A673 (cell line): ENCODE measurements at regions not wholly inside any gene's neighbourhood (a gene's known extent, or its start where the extent isn't known, plus 50 kb on each side); places are given as distances from the start of the nearest gene placed in this dataset.

Source experiments
- BruUV-seq: library from RNA; stranded (reverse); fragments of 400-500 nt; replicated peaks from 2 replicates; lab custom pipeline; 2021; lab: Mats Ljungman, UMichigan
- CTCF ChIA-PET: fragments of 300-600 bp; sonication (Branson Sonifier 250); formaldehyde crosslinking; loops from one replicate; lab custom pipeline; 2022; ENCODE audit warnings: antibody characterized with exemption; lab: Charles Lee
- POLR2A ChIA-PET: fragments of 300-600 bp; sonication (Branson Sonifier 250); formaldehyde crosslinking; loops from one replicate; lab custom pipeline; 2022; ENCODE audit warnings: antibody characterized with exemption; ENCODE audit not compliant: low non-redundant PET; lab: Charles Lee
- DNase-seq: peaks from one replicate; pipeline ENCODE4 v3.0.0-alpha.2; 2015; ENCODE audit warnings: low spot score
- H3K27ac ChIP-seq: fragments of 200-600 bp; sonication (generic); 2 replicates; pipeline ENCODE4 v1.5.1; 2016; ENCODE audit warnings: mixed run types, low read depth, mild to moderate bottlenecking, mixed read lengths, antibody characterized with exemption, low read length; ENCODE audit not compliant: poor library complexity, severe bottlenecking
- H3K27me3 ChIP-seq: fragments of 200-600 bp; sonication (generic); replicated peaks from 2 replicates; pipeline ENCODE4 v1.6.1; 2017; ENCODE audit warnings: mixed run types, low read depth, mild to moderate bottlenecking, mixed read lengths, antibody characterized with exemption, low read length; ENCODE audit not compliant: insufficient read depth, poor library complexity
- H3K36me3 ChIP-seq: fragments of 200-600 bp; sonication (generic); 2 replicates; pipeline ENCODE4 v1.6.1; 2016; ENCODE audit warnings: mixed run types, mild to moderate bottlenecking, mixed read lengths, antibody characterized with exemption, low read length; ENCODE audit not compliant: insufficient read depth, poor library complexity, severe bottlenecking
- H3K4me1 ChIP-seq: fragments of 200-600 bp; sonication (generic); 2 replicates; pipeline ENCODE4 v1.6.1; 2017; ENCODE audit warnings: mixed run types, mild to moderate bottlenecking, mixed read lengths, antibody characterized with exemption, low read length; ENCODE audit not compliant: insufficient read depth, poor library complexity, severe bottlenecking
- H3K4me3 ChIP-seq: fragments of 200-600 bp; sonication (generic); 2 replicates; pipeline ENCODE4 v1.5.1; 2016; ENCODE audit warnings: low read depth, mixed run types, mild to moderate bottlenecking, mixed read lengths, low read length; ENCODE audit not compliant: poor library complexity, severe bottlenecking
- H3K9me3 ChIP-seq: fragments of 200-600 bp; sonication (generic); 2 replicates; pipeline ENCODE4 v1.6.1; 2016; ENCODE audit warnings: mixed run types, low read depth, mild to moderate bottlenecking, mixed read lengths, antibody characterized with exemption, low read length; ENCODE audit not compliant: poor library complexity, severe bottlenecking
- EZH2 ChIP-seq: fragments of 200-600 bp; sonication (generic); IDR thresholded peaks from 2 replicates; pipeline ENCODE4 v1.6.1; 2017; ENCODE audit warnings: borderline replicate concordance, low read depth, mild to moderate bottlenecking, mixed read lengths, antibody characterized with exemption, low read length; ENCODE audit not compliant: poor library complexity, severe bottlenecking
- intact Hi-C: fragments of 100-400 bp; cut with micrococcal nuclease; formaldehyde crosslinking; loops from one replicate; pipeline ENCODE4 v1.10.0; 2022; ENCODE audit not compliant: unreplicated experiment
- TF ChIP-seq, protein P1 (sequence below): fragments of 300-800, 200-600 bp; sonication (generic); conservative IDR thresholded peaks from 2 replicates; pipeline ENCODE4 v1.5.1; 2017; ENCODE audit warnings: low read depth, mild to moderate bottlenecking, antibody characterized with exemption, low read length, moderate library complexity, mixed read lengths

DNA sequence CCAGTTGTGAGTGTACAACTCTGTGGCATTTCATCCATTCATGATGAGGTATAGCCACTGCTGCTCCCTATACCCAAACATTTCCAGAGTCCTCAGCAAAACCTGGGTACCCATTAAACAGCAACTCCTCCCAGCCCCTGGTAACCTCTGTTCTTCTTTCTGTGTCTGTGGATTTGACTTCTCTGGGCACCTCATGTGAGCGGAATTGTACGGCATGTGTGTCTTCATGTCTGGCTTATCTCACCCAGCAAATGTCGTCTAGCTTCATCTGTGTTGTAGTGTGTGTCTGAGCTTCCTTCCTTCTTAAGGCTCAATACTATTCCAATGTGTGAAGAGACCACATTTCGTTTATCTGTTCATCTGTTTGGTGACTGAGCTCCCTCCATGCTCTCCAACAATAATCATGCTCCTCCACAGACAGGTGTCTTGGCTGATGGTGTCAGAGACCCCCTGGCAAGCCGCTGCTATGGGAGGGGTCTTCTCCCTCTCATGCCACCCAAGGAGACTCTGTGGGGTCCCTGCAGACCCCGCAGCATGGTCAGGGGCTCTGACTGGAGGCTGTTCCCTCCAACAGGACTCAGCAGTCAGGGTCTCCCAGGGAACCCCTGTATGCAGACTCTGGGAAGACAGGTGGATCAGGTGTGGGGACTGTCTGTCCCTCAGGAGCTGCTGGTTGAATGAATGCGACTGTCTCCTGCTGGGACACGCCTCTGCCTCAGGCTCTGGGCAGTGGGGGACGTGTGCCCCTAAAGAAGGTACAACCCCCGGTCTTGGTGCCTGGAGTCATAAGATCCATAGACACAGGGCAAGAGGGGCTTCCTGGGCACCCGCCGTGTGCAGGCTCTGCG lies 52.7 kb downstream of the SMIM38 start:
- DNase-seq = no peak
- Histone ChIP-seq H3K4me1 (peaks cover 27% of the 10 kb centered on the region), H3K27me3 (no peaks in the 10 kb centered on the region), H3K4me3 (no peak overlapping the region), H3K9me3 (peaks cover 8% of the 10 kb centered on the region), H3K27ac (no peak overlapping the region), H3K36me3 (no peaks in the 10 kb centered on the region)
- TF ChIP-seq EZH2 = no peak
- intact Hi-C loops = loop anchor here (5.0 kb wide), 2 partner anchors 76 to 1059 kb away; no protein-coding TSS in a partner anchor
- ChIA-PET POLR2A (no interaction called here), CTCF (no interaction called here)
- no TSS peak for BruUV-seq

DNA sequence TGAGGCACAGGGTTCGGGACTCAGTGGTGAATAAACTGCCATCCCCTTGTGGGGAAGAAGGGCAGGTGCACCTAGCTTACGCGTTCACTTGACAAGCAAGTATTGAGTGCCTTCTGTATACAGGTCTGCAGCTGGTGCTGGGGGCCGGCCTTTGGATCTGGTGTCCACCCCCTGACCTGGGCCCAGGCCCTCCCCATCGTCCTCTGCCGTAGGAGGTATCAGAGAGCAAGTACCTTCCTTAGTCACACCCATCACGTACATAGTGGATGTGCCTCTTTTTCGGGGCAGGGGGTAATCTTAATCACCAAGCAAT lies 53.3 kb downstream of the SMIM38 start:
- no peak for DNase-seq
- BruUV-seq = no TSS peak
- ChIA-PET POLR2A (no interaction called here), CTCF (no interaction called here)
- Histone ChIP-seq H3K4me3 (no peak overlapping the region), H3K27me3 (no peaks in the 10 kb centered on the region), H3K4me1 (peaks cover 27% of the 10 kb centered on the region), H3K36me3 (no peaks in the 10 kb centered on the region), H3K9me3 (peaks cover 8% of the 10 kb centered on the region), H3K27ac (no peak overlapping the region)
- intact Hi-C loops = loop anchor here (5.0 kb wide), 2 partner anchors 77 to 1058 kb away; no protein-coding TSS in a partner anchor
- TF ChIP-seq, protein P1, sequence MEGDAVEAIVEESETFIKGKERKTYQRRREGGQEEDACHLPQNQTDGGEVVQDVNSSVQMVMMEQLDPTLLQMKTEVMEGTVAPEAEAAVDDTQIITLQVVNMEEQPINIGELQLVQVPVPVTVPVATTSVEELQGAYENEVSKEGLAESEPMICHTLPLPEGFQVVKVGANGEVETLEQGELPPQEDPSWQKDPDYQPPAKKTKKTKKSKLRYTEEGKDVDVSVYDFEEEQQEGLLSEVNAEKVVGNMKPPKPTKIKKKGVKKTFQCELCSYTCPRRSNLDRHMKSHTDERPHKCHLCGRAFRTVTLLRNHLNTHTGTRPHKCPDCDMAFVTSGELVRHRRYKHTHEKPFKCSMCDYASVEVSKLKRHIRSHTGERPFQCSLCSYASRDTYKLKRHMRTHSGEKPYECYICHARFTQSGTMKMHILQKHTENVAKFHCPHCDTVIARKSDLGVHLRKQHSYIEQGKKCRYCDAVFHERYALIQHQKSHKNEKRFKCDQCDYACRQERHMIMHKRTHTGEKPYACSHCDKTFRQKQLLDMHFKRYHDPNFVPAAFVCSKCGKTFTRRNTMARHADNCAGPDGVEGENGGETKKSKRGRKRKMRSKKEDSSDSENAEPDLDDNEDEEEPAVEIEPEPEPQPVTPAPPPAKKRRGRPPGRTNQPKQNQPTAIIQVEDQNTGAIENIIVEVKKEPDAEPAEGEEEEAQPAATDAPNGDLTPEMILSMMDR = no peak
- TF ChIP-seq EZH2 = no peak

DNA sequence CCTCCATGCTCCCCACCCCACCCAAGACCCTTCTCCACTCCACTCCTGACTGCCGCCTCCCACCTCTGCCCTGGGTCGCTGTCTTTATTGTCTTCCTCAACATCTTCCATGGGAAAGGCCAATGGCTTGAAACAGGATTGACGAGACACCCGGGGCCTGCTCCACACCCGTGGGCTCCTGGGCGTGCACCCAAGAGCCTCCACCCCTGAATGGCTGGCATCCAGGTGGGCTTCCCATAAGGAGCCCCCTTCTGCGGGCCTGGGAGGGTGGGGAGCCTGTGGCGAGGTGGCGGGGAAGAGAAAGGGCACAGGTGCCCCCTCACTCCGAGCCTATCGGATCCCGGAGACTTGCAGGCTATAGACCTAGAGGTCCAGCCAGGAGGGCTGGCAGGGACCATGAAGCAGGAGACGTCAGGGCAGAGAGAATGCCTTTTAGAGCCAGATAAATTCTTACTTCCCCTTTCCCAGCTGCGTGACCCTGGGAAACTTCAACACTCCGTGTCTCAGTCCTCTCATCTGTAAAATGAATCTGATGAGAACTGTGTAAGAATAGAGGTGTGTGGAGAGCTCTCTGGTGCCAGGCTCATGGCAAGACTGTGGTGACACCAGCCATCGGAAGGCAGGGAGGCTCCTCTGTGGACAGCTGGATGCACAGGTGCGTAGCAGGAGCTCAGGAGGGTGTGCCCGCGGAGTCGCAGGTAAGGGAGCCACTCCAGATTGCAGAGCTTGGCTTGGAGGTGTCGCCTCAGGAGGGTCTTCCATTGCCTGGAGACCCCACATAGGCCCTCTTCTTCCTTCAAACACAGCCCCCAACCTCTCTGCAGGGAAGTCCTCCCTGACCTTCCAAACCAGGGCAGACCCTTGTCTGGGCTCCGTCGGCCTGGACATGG lies 53.9 kb downstream of the SMIM38 start:
- H3K27me3 ChIP-seq = no peaks in the 10 kb centered on the region
- ChIA-PET POLR2A (no interaction called here), CTCF (no interaction called here)
- peak overlapping the region; percentile 22 for H3K27ac ChIP-seq
- intact Hi-C loops = loop anchor here (5.0 kb wide), 2 partner anchors 77 to 1058 kb away; no protein-coding TSS in a partner anchor
- DNase-seq = no peak
- TF ChIP-seq, protein P1 = no peak
- no peak for TF ChIP-seq EZH2
- H3K36me3 ChIP-seq = no peaks in the 10 kb centered on the region
- BruUV-seq = no TSS peak
- H3K9me3 ChIP-seq = peaks cover 8% of the 10 kb centered on the region
- H3K4me3 ChIP-seq = no peak overlapping the region
- H3K4me1 ChIP-seq = peaks cover 27% of the 10 kb centered on the region
